HG02759 (cell line): ENCODE measurements at regions not wholly inside any gene's neighbourhood (a gene's known extent, or its start where the extent isn't known, plus 50 kb on each side); places are given as distances from the start of the nearest gene placed in this dataset.

Experiments
- ATAC-seq: cut with Tn5 transposase; IDR thresholded peaks from one replicate; pipeline ENCODE4 v1.9.1; 2021; ENCODE audit warnings: mild to moderate bottlenecking, moderate library complexity; ENCODE audit not compliant: unreplicated experiment

- ATAC-seq = no peak
Measured at GRCh38 chr22:34971456-34971855, 94.5 kb upstream of the ISX start.

GRCh38 chr22:34972191-34972897, 93.6 kb upstream of the ISX start:
- ATAC-seq = no peak

- ATAC-seq = no peak
Measured at GRCh38 chr22:34973016-34973415, 92.9 kb upstream of the ISX start.

GRCh38 chr22:34973926-34974325, 92.0 kb upstream of the ISX start:
- ATAC-seq = no peak

GRCh38 chr22:34975721-34976120, 90.2 kb upstream of the ISX start:
- no peak for ATAC-seq

GRCh38 chr22:34976474-34976873, 89.5 kb upstream of the ISX start:
- no peak for ATAC-seq

- ATAC-seq = no peak
Measured at GRCh38 chr22:34976886-34977285, 89.1 kb upstream of the ISX start.

GRCh38 chr22:34986523-34986922, 79.4 kb upstream of the ISX start:
- ATAC-seq = no peak

GRCh38 chr22:34992672-34993071, 73.3 kb upstream of the ISX start:
- no peak for ATAC-seq

GRCh38 chr22:34993548-34993947, 72.4 kb upstream of the ISX start:
- ATAC-seq = no peak

GRCh38 chr22:34997633-34998299, 68.2 kb upstream of the ISX start:
- no peak for ATAC-seq

- no peak for ATAC-seq
Measured at GRCh38 chr22:34998921-34999320, 67.0 kb upstream of the ISX start.

- ATAC-seq = no peak
Measured at GRCh38 chr22:35008213-35008612, 57.7 kb upstream of the ISX start.

GRCh38 chr22:35010543-35010942, 55.4 kb upstream of the ISX start:
- ATAC-seq = no peak

GRCh38 chr22:35014812-35015211, 51.1 kb upstream of the ISX start:
- ATAC-seq = no peak
